UCSD-AML1 (cell line): ENCODE measurements at regions not wholly inside any gene's neighbourhood (a gene's known extent, or its start where the extent isn't known, plus 50 kb on each side); places are given as distances from the start of the nearest gene placed in this dataset.

Source experiments
- DNase-seq: peaks from one replicate; lab custom pipeline; 2025; ENCODE audit not compliant: unreplicated experiment; lab: John Stamatoyannopoulos, UW

DNA sequence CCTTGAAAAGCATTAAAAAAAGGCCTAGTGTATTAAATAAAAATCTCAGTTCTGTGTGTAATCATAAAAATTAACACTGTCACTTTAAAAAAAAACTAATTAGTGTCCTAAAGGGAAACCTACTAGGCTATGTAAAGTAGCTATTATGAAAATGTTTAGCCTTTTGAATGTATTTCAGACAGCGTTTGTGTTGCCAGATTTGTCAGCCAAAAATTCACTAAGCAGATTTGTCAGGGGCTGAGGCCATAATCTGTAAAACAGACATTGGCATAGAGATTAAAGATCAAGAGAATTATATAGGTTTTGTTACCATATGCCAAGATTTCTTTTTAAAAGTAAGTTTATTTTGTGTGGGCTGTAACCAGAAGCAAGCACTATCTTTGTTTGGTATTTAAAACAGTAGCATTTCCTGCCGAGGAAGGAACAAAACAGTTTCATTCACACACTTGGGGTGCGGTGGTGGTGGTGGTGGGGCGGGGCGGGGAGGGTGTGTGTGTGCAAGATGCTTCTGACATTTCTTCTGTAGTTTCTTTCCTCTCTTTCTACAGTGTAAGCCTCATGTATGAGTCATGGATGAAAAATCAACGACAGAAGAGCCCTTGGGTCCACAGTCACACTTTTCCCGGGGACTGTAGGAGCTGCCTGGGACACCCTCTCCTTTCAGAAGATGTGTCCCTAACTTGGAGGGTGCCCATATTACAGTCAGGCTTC, 328.5 kb upstream of the FANCL start:
- no peak for DNase-seq

DNA sequence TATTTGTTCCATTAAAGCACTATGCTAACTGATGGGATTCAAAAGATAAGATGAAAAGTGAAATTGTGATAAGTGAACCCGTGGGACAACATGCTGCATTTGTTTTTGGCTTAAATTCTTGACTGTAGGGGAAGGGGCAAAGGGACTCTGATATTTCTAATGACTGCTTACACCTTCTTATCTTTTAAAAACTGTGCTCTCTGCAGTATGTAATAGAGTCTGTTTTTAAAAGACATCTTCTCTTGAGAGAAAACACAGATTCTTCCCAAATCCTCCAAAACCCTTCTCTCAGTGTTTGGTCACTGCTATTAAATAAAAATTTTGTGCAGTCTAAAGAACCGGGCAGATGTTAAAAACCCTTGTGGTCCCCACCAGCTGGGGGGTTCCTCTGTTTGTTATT, 327.8 kb upstream of the FANCL start:
- DNase-seq: no peak

DNA sequence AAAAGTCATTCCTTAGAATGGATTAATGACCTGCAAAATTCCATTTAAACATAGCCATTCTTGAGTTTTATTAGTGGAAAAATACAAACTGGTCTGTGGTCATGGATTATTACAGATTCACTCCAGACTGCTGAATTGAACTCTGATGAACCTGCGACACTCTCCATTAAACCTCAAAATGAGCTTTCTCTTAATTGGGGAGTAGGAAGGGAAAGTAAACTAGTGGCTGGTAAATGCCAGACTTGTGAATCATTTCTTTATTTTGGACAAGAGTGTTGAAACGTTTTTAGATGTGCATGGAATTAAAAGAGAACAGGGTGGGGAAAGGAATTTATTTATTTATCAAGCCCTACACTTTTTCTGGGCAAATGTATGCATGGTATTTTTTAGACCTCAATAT, 321.2 kb upstream of the FANCL start:
- DNase-seq: no peak

DNA sequence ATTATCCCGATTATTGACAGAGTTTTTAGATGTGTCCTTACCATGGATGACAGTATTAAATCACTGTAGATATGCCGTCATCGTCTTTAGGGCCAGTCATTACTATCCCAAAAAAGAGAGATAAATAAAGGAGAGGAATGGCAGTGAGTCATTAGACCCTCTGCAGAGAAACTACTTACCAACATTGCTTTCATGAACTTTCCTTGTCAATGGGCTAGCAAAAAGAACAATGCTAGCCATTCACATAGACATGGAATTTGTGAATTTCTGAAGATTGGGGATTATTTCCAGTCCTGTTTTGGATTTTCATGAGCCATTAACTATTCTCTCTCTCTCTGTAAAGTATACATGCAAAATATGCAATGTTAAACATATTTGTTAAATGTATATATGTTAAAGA, 319.4 kb upstream of the FANCL start:
- DNase-seq: no peak

DNA sequence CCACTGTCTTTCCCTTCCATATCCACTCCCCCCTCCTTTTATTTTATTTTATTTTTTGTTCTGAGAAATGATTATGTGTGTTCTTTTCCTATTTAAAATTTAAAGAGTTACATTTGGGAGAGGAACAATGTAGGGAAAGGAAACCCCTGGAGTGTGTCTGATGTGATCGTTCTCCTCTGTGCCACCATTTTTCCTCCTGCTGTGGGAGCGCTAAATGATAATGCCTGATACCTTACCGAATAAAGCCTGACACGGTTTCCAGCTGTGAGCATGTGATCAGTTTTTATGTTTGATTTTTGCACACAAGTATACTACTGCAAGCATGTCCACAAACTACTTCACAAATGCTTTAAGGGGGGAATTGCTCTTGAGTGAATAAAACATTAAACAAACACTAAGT, 317.8 kb upstream of the FANCL start:
- no peak for DNase-seq

DNA sequence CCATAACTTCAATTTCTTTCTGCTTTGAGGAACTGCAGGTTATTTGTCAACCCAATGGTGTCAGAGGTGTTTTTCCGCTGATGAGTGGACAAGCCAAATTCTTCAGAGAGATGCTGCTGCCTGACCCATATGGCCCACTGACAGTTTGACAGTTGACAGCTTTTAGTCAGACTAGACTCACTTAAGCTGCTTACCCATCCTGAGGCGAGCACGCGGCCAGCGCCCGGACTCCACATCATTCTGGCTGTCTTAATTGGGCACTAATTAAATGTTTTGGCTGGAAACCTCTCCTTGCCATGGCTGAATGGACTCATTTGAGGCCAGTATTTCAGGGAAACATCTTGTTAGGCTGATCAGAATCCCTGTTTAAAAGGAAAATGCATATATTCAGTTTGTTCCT, 316.1 kb upstream of the FANCL start:
- no peak for DNase-seq

DNA sequence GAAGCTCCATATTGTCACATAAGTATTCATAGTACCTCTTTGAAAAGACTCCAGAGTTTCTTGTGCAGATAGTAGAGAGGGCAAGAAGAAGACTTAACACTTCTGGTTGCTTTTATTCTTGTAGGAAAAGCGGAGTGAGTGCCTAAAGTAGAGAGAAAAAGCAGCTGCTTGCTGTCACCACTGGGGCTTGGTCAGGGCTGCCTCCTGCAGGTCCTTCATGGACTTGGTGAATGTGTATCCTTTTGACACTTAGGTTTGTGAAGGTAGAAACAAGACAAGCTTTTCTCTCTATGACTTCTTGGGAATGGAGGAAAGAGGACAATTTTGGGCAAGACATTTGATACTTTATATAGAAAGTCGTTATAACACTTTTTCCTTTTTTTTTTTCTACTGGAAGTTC, 312.8 kb upstream of the FANCL start:
- no peak for DNase-seq

DNA sequence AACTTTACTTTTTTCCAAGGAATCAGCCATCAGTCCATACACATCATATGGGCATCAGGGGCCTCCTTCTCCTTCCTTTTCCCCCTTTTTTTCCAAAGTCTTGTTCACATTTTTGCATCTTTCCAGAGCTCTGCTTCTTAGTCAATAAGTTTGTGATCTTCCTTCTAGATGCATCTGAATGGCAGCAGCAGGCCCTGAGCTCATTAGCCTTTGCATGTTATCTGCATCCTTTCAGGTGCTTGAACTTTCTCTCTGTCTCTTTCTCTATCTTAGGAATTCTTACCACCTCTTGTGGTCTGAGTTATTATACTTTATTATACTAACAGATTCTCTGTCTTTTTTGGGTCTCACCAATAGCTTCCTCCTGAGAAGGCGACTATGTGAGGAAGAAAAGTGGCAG, 312.4 kb upstream of the FANCL start:
- no peak for DNase-seq

DNA sequence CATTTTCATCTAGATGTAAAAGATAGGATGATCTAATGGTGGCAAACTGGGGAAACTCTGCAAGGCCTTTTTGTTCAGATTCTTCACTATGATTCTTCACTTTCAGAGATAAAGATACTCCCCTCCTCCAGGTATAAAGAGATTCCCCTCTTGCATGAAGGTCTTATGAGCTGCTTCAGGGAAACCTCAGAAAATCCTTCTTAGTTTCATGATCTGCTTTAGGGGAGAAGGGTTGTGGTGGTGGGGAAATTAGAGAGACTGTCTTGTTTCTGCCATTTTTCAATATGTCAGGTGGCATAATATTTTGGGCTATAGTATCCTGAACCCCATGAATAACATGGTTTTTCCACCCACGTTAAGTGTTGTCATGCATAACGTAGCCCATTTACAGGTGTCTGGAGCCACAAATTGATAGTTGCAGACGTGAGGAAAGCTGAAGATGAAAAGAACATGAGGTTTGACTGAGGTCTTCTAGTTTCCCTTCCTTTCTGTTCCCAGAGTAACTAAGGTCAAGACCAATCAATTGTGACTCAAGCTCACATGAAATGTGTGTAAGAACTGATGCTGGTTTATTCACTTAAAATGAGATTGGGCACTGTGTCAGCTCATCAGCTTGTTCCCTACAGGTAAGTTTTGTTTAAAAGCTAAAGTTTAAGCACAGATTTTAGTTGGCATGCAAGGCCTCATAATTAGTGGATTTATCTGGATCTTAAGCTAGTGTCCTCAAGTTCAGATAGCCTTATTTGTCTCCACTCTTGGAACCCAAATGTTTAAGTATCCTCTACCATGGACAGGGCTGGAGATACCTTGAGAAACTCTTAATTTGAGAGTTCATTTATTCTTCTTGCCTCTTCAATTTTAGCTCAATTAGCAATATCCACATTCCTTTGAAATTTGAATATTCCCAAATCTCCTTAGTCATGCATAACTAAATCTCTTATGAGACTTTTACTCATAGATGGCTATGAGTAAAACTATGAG, 304.5 kb upstream of the FANCL start:
- no peak for DNase-seq

DNA sequence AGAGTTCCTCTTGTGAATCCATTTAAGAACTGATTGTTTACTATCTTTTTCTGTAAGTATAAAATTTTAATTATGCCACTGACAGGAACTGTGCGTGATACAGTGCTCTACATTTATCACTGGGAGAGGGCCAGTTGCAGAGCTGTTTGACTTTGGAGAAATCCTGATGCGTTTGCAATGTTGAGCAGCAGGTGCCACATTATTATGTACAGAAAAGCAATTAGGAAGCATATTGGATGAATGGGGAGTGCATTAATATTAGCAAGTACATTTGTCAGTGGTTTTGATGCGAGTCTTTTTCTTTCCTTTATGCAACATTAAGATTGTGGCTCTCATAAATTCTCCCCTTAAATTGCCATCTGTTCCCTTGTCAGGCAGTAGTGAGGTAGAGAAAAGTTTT, 302.3 kb upstream of the FANCL start:
- DNase-seq: no peak

DNA sequence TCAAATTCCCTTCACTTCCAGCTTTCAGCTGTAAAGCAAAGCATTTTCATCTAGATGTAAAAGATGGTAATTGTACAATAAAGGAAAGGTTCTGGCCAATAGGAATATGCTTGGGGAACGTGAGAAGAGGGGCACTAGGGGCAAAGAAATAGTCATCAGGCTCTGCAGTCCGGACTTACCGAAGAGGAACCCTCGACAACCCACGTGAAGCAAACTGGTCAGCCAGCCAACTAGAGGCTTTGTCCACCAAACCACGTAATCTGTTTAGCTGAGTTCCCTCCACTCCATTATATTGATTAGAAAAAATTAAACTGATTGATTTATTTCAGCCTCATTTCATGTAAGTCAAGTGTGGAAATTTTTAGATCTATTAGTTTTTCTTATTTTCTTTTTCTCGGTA, 300.4 kb upstream of the FANCL start:
- no peak for DNase-seq

DNA sequence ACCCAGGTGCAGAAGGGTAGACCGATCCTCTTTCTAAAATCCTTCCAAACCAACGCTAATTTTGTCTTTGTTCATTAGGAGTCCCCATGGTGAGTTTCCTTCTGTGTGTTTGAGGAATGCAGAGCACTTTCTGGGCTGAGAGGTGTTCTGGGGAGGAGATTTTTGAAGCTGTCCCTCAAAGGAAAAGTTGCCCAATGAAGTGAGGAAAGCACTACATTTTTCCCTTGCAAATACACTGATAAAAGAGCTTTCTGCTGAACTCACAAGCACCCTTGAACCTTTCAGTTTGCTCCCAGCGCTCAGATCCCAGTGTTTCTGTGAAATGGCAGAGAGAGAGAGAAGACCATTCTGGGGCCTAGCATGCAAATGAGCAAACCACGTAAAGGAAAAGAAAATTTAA, 299.6 kb upstream of the FANCL start:
- no peak for DNase-seq

DNA sequence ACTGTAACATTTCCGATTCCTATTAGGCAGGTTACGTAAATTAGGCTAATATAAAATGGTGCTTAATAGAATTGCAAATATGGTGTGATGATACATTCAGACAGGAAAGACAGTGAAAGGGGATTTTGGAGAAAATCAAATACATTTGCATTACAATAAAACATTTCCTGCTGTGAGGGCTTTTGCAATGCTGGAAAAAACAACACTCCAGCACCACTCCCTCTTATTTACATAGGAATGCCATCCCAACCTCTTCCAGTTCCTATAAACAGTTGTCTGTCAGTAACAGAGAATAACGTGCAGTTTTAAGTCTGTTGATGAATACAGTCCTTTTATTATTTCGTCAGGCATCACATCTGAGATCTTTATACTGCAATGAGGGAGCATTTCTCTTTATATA, 298.8 kb upstream of the FANCL start:
- no peak for DNase-seq

DNA sequence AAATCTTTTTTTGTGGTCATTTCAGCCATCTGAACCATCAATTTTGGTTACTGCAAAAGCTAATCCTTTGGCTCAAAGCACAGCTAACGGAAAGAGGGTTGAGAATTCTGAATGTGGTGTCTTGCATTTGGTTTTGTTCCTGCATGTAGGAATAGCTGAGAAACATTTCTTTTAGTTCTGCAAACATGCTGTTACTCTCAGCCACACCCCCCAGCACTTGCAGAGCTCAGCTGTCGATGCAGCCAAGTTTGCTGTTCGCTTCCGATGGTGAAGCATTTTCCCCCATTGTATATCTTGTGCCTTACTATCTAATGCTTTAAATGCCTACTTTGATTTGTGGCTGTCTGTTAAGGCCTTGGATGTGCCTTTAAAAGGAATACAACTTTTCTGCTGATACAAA, 294.9 kb upstream of the FANCL start:
- no peak for DNase-seq

DNA sequence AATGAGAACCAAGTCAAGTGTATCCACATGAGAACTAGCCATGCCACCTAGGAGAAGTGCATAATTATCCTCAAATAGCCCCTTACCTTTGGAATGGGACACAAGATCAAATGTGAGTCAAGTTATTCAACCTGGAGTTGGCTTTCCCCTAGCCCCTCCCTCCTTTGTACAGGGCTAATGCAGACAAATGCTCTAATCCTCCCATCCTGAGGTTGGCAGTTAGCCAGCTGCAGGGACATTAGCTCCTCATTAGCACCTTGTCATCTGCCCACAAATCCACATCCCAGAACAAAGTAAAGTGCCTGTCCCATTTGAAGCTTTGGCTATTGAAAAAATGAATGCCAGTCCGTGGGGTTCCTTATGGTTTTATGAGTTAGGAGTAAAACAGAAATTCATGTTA, 294.1 kb upstream of the FANCL start:
- DNase-seq: no peak

DNA sequence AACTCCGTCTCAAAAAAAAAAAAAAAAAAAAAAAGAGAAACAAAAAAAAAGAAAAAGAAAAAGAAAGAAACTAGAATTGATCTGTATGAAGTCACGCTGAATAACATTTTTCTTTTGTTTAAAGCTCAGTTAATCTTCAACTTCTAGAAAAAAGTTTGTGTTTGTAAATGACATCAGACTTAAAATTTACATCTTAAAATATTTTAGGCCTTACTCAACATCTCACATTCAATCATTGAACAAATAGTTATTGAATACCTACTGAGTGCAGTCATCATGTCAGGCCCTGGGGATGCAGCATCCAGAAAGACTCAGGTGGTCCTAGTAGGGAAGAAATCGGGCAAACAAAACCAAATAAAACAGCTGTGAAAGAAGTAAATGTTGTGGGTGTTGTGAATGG, 292.3 kb upstream of the FANCL start:
- DNase-seq: no peak

DNA sequence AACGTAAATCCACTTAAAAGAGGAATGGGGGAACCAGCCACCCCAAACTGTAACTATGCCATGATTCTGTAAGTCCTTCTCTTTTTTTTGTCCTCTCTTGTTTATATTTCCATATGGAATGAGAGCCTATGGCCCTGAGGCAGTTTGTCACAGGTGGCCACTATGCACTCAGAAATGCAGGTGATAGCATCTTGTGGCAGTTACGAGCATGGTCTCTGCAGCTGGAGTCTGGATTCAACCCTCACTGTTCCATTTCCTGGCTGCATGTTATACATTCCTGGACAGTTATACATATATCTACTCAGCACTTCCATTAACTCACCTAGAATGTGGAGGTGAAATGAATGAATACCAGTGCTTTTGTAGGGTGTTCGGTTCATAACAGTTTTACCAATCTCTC, 291.5 kb upstream of the FANCL start:
- DNase-seq: no peak

DNA sequence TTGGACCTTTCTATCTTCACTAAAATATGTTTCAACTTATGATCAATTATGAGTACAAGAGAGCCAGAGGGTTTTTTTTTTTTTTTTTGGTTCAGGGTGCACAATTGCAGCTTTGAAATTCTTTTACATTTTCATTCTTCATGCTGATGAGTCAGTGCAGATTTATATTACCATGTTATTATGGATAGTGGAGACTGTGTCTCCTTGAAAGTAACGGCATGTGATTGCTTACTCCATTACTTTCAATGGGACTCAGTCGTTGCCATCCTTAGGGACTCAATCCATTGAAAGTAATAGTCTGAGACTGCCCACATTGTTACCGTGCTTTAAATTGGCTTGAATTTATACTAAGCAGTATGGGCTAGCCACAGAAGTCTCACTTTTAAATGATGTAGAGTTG, 286.5 kb upstream of the FANCL start:
- no peak for DNase-seq

DNA sequence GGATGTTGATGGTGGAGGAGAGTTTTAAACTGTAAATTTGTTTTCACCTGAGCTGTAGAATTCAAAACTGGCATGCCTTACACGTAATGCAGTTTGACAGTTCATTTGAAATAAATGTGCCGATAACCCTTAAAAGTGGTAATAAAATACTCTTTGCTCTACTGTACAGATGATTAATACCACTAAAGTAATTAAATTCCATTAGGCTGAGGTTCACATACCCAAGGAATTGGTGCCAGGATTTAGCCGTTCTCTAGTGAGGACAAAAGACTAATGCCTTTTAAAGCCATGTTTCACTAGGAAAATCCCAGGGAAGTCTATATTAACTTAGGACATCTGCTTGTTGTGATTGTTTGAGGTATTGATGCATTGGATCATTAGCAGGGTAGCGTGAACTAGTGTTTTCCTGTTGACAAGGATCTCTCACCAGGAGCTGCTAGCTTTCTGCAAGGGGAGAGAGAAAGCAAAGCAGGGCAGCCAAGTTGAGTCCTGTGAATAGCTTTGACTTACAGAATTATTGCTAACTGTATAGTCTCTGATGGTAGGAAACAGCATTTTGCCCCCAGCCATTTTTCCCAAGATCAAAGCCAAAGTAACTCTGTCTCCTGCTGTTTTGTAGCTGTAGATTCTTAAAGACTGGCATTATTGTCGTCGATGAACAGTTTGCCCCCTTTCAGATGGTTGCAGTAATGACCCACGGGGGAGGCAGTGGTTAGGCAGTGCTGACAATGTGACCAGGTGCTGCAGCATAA, 280.9 kb upstream of the FANCL start:
- no peak for DNase-seq

DNA sequence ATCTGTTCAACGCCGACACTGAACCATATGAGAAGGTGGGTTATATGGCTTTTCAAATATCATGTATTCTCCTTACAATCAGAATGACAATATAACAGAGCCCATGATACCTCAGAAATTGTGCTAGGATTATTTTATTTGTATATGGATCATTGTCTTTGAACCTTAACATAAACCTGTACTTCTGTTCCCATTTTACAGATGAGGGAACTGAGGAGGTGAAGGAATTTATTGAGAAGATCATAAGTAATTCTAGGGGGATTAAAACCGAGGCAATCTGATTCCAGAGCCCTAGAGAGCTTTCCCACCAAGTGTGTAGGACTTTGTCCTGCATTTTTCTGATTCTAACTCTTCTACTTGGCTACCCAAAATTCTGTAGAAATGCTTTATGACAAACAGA, 279.8 kb upstream of the FANCL start:
- no peak for DNase-seq

DNA sequence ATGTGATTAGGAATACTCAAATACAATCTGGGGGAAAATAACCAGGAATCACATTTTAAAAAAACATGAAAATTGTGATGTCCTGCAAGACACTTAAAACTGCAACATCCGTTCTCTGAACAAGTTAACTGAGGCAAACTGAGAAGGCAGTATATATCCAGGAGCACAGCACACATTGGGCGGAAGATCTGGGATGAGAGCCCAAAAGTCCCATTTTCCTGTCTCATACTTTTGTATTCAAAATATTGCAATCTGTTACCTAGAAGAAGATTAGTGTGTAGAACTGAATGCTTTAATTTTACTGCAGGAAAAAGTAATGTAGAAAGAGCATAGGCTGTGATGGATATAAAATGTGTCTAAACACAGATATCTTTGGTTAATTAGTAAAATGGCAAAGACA, 276.8 kb upstream of the FANCL start:
- DNase-seq: no peak

DNA sequence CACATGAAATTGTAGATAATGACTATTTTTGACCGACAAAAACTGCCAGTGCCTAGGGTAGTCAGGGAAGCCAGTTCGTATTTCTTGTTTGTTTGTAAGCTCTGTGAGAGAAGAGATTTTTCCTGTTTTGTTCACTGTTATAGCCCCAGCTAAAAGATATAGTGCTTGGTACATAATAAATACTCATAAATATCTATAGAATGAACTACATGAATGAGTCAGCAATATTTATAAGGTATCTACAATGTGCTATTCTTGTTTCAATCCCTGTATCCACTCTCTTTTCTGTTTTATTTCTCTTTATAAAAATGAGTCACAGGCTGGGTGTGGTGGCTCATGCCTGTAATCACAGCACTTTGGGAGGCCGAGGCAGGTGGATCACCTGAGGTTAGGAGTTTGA, 275.6 kb upstream of the FANCL start:
- no peak for DNase-seq
